NCI-H510A treated with DMSO at 0.1 percent for 48 hours (cell line): ENCODE measurements at regions not wholly inside any gene's neighbourhood (a gene's known extent, or its start where the extent isn't known, plus 50 kb on each side); places are given as distances from the start of the nearest gene placed in this dataset.
"Not testable (repeated sequence)": the region's sequence is repeated elsewhere in the genome, so short reads cannot be mapped to it uniquely, and the experiment has no call there.

Experiments
- DNase-seq: peaks from one replicate; lab custom pipeline; 2025; lab: John Stamatoyannopoulos, UW

GRCh38 chr5:28927559-28928326 is 1889.4 kb upstream of the CDH9 start:
- DNase-seq = no peak

GRCh38 chr5:28926422-28926821 is 1888.0 kb upstream of the CDH9 start:
- DNase-seq = no peak

GRCh38 chr5:28917631-28918030 is 1879.2 kb upstream of the CDH9 start:
- no peak for DNase-seq

GRCh38 chr5:28914297-28914696 is 1875.9 kb upstream of the CDH9 start:
- peak; percentile 65 for DNase-seq

GRCh38 chr5:28903643-28904042 is 1865.3 kb upstream of the CDH9 start:
- peak; percentile 11 for DNase-seq

GRCh38 chr5:28896949-28897348 is 1858.6 kb upstream of the CDH9 start:
- peak; percentile 46 for DNase-seq

- DNase-seq = no peak
Measured at GRCh38 chr5:28880936-28881335, 1842.5 kb upstream of the CDH9 start.

- DNase-seq = no peak
Measured at GRCh38 chr5:28877050-28877449, 1838.7 kb upstream of the CDH9 start.

- no peak for DNase-seq
Measured at GRCh38 chr5:28864006-28864405, 1825.6 kb upstream of the CDH9 start.

- DNase-seq = peak; percentile 84
Measured at GRCh38 chr5:28862860-28863196, 1824.4 kb upstream of the CDH9 start.

GRCh38 chr5:28862137-28862859 is 1823.9 kb upstream of the CDH9 start:
- peak; percentile 84 for DNase-seq

- DNase-seq = no peak
Measured at GRCh38 chr5:28855626-28856025, 1817.2 kb upstream of the CDH9 start.

GRCh38 chr5:28850320-28850921 is 1812.0 kb upstream of the CDH9 start:
- DNase-seq = no peak

GRCh38 chr5:28831042-28831441 is 1792.7 kb upstream of the CDH9 start:
- no peak for DNase-seq

GRCh38 chr5:28823231-28823630 is 1784.8 kb upstream of the CDH9 start:
- no peak for DNase-seq

GRCh38 chr5:28822071-28822470 is 1783.7 kb upstream of the CDH9 start:
- DNase-seq = no peak

GRCh38 chr5:28810751-28811136 is 1772.4 kb upstream of the CDH9 start:
- DNase-seq = no peak

GRCh38 chr5:28809811-28810750 is 1771.7 kb upstream of the CDH9 start:
- no peak for DNase-seq

GRCh38 chr5:28808967-28809810 is 1770.8 kb upstream of the CDH9 start:
- DNase-seq = no peak

- DNase-seq = no peak
Measured at GRCh38 chr5:28807195-28807729, 1768.9 kb upstream of the CDH9 start.

GRCh38 chr5:28799035-28799434 is 1760.6 kb upstream of the CDH9 start:
- not testable (repeated sequence) for DNase-seq
